ENCODE measurements at regions not wholly inside any gene's neighbourhood (a gene's known extent, or its start where the extent isn't known, plus 50 kb on each side); places are given as distances from the start of the nearest gene placed in this dataset.

GRCh38 chr2:67950018-67950417 is 112.8 kb downstream of the C1D start:
- ChIA-PET CTCF (no interaction called here), POLR2A (no interaction called here)
- Mint-ChIP-seq H3K4me3 (no peak overlapping the region), H3K27ac (no peak overlapping the region), H3K27me3 (peaks cover 9% of the 10 kb centered on the region), H3K36me3 (ENCODE audit: low read depth) (no peaks in the 10 kb centered on the region), H3K4me1 (no peaks in the 10 kb centered on the region), H3K9me3 (ENCODE audit: low read depth) (no peaks in the 10 kb centered on the region)
- intact Hi-C loops (cut with DNase I, micrococcal nuclease), result no loop called here
- DNase-seq (no peak), ATAC-seq (no peak)

- no peak for ATAC-seq
- Mint-ChIP-seq H3K36me3 (ENCODE audit: low read depth) (no peaks in the 10 kb centered on the region), H3K9me3 (ENCODE audit: low read depth) (no peaks in the 10 kb centered on the region), H3K4me1 (no peaks in the 10 kb centered on the region), H3K4me3 (no peak overlapping the region), H3K27me3 (peaks cover 13% of the 10 kb centered on the region), H3K27ac (no peak overlapping the region)
- POLR2A ChIA-PET, result no interaction called here
- intact Hi-C loops (cut with DNase I, micrococcal nuclease), result no loop called here
- CTCF ChIA-PET, result interaction anchor here (0.9 kb wide), 1 partner anchor 31 kb away, joined by 3 read pairs; no protein-coding TSS in a partner anchor
- no peak for DNase-seq
Observed at GRCh38 chr2:67950919-67951318, 111.9 kb downstream of the C1D start.

- no peaks in the 10 kb centered on the region for H3K36me3 Mint-ChIP-seq (ENCODE audit: low read depth)
- CTCF ChIA-PET, result interaction anchor here (0.9 kb wide), 1 partner anchor 32 kb away, joined by 3 read pairs; no protein-coding TSS in a partner anchor
- POLR2A ChIA-PET, result no interaction called here
- DNase-seq, result no peak
- no peaks in the 10 kb centered on the region for H3K4me1 Mint-ChIP-seq
- intact Hi-C loops (cut with DNase I, micrococcal nuclease), result no loop called here
- no peak for ATAC-seq
- H3K27ac Mint-ChIP-seq, result no peak overlapping the region
- no peaks in the 10 kb centered on the region for H3K9me3 Mint-ChIP-seq (ENCODE audit: low read depth)
- H3K4me3 Mint-ChIP-seq, result no peak overlapping the region
- peaks cover 14% of the 10 kb centered on the region for H3K27me3 Mint-ChIP-seq
Observed at GRCh38 chr2:67952066-67952465, 110.7 kb downstream of the C1D start.

- H3K27me3 Mint-ChIP-seq, result peaks cover 15% of the 10 kb centered on the region
- no peak overlapping the region for H3K4me3 Mint-ChIP-seq
- intact Hi-C loops (cut with DNase I, micrococcal nuclease), result no loop called here
- no peaks in the 10 kb centered on the region for H3K36me3 Mint-ChIP-seq (ENCODE audit: low read depth)
- ChIA-PET POLR2A (no interaction called here), CTCF (interaction anchor here (0.7 kb wide), 1 partner anchor 139 kb away, joined by 3 read pairs; no protein-coding TSS in a partner anchor)
- ATAC-seq (no peak), DNase-seq (no peak)
- no peaks in the 10 kb centered on the region for H3K4me1 Mint-ChIP-seq
- no peaks in the 10 kb centered on the region for H3K9me3 Mint-ChIP-seq (ENCODE audit: low read depth)
- H3K27ac Mint-ChIP-seq, result no peak overlapping the region
Observed at GRCh38 chr2:67954093-67954748, 108.6 kb downstream of the C1D start.

- DNase-seq (no peak), ATAC-seq (no peak)
- peaks cover 13% of the 10 kb centered on the region for H3K27me3 Mint-ChIP-seq
- H3K36me3 Mint-ChIP-seq (ENCODE audit: low read depth), result no peaks in the 10 kb centered on the region
- intact Hi-C loops (cut with DNase I, micrococcal nuclease), result no loop called here
- no peaks in the 10 kb centered on the region for H3K9me3 Mint-ChIP-seq (ENCODE audit: low read depth)
- ChIA-PET POLR2A (no interaction called here), CTCF (no interaction called here)
- no peak overlapping the region for H3K4me3 Mint-ChIP-seq
- no peaks in the 10 kb centered on the region for H3K4me1 Mint-ChIP-seq
- no peak overlapping the region for H3K27ac Mint-ChIP-seq
Observed at GRCh38 chr2:67955748-67956603, 106.8 kb downstream of the C1D start.

- CTCF ChIA-PET, result no interaction called here
- POLR2A ChIA-PET, result no interaction called here
- Mint-ChIP-seq H3K9me3 (ENCODE audit: low read depth) (no peaks in the 10 kb centered on the region), H3K27me3 (peaks cover 4% of the 10 kb centered on the region), H3K27ac (no peak overlapping the region), H3K4me3 (no peak overlapping the region), H3K36me3 (ENCODE audit: low read depth) (no peaks in the 10 kb centered on the region), H3K4me1 (no peaks in the 10 kb centered on the region)
- intact Hi-C loops (cut with DNase I, micrococcal nuclease), result no loop called here
- no peak for ATAC-seq
- DNase-seq, result no peak
Observed at GRCh38 chr2:67965246-67965645, 97.6 kb downstream of the C1D start.

GRCh38 chr2:67970071-67970470 is 92.7 kb downstream of the C1D start:
- no peak for ATAC-seq
- ChIA-PET CTCF (no interaction called here), POLR2A (no interaction called here)
- no peak for DNase-seq
- H3K4me3 Mint-ChIP-seq, result no peak overlapping the region
- peaks cover 5% of the 10 kb centered on the region for H3K27me3 Mint-ChIP-seq
- H3K27ac Mint-ChIP-seq, result no peak overlapping the region
- no peaks in the 10 kb centered on the region for H3K9me3 Mint-ChIP-seq (ENCODE audit: low read depth)
- no peaks in the 10 kb centered on the region for H3K36me3 Mint-ChIP-seq (ENCODE audit: low read depth)
- intact Hi-C loops (cut with DNase I, micrococcal nuclease), result no loop called here
- H3K4me1 Mint-ChIP-seq, result no peaks in the 10 kb centered on the region

- no peak overlapping the region for H3K27ac Mint-ChIP-seq
- intact Hi-C loops (cut with DNase I, micrococcal nuclease), result no loop called here
- no peak for ATAC-seq
- no peak for DNase-seq
- no peaks in the 10 kb centered on the region for H3K9me3 Mint-ChIP-seq (ENCODE audit: low read depth)
- no peaks in the 10 kb centered on the region for H3K4me1 Mint-ChIP-seq
- POLR2A ChIA-PET, result no interaction called here
- H3K36me3 Mint-ChIP-seq (ENCODE audit: low read depth), result no peaks in the 10 kb centered on the region
- peaks cover 5% of the 10 kb centered on the region for H3K27me3 Mint-ChIP-seq
- CTCF ChIA-PET, result no interaction called here
- H3K4me3 Mint-ChIP-seq, result no peak overlapping the region
Observed at GRCh38 chr2:67970542-67970941, 92.3 kb downstream of the C1D start.

GRCh38 chr2:67974559-67975430 is 88.0 kb downstream of the C1D start:
- no peaks in the 10 kb centered on the region for H3K36me3 Mint-ChIP-seq (ENCODE audit: low read depth)
- no peak overlapping the region for H3K27ac Mint-ChIP-seq
- H3K9me3 Mint-ChIP-seq (ENCODE audit: low read depth), result no peaks in the 10 kb centered on the region
- CTCF ChIA-PET, result interaction anchor here (0.5 kb wide), 1 partner anchor 72 kb away, joined by 3 read pairs; no protein-coding TSS in a partner anchor
- no peaks in the 10 kb centered on the region for H3K4me1 Mint-ChIP-seq
- POLR2A ChIA-PET, result no interaction called here
- H3K4me3 Mint-ChIP-seq, result no peak overlapping the region
- H3K27me3 Mint-ChIP-seq, result peaks cover 5% of the 10 kb centered on the region
- intact Hi-C loops (cut with DNase I, micrococcal nuclease), result no loop called here
- ATAC-seq (no peak), DNase-seq (no peak)

- intact Hi-C loops (cut with DNase I, micrococcal nuclease), result no loop called here
- ChIA-PET CTCF (no interaction called here), POLR2A (no interaction called here)
- DNase-seq (no peak), ATAC-seq (no peak)
- Mint-ChIP-seq H3K27ac (no peak overlapping the region), H3K27me3 (peaks cover 6% of the 10 kb centered on the region), H3K9me3 (ENCODE audit: low read depth) (no peaks in the 10 kb centered on the region), H3K36me3 (ENCODE audit: low read depth) (no peaks in the 10 kb centered on the region), H3K4me1 (no peaks in the 10 kb centered on the region), H3K4me3 (no peak overlapping the region)
Observed at GRCh38 chr2:67977464-67977863, 85.3 kb downstream of the C1D start.

GRCh38 chr2:67982956-67983355 is 79.8 kb downstream of the C1D start:
- ATAC-seq (no peak), DNase-seq (no peak)
- peaks cover 15% of the 10 kb centered on the region for H3K27me3 Mint-ChIP-seq
- CTCF ChIA-PET, result no interaction called here
- H3K36me3 Mint-ChIP-seq (ENCODE audit: low read depth), result no peaks in the 10 kb centered on the region
- POLR2A ChIA-PET, result no interaction called here
- H3K27ac Mint-ChIP-seq, result no peak overlapping the region
- H3K4me3 Mint-ChIP-seq, result no peak overlapping the region
- intact Hi-C loops (cut with DNase I, micrococcal nuclease), result no loop called here
- H3K9me3 Mint-ChIP-seq (ENCODE audit: low read depth), result no peaks in the 10 kb centered on the region
- H3K4me1 Mint-ChIP-seq, result no peaks in the 10 kb centered on the region

All from activated CD4-positive, alpha-beta T cell treated with anti-CD3 and anti-CD28 coated beads for 36 hours (primary cell).